ENCODE measurements at regions not wholly inside any gene's neighbourhood (a gene's known extent, or its start where the extent isn't known, plus 50 kb on each side); places are given as distances from the start of the nearest gene placed in this dataset.

GRCh38 chr5:79851391-79851863 lies 139.6 kb downstream of the MTX3 start:
- TF ChIP-seq CTCF (IDR thresholded peaks at IDR 0.05; ENCODE audit: poor library complexity, severe bottlenecking) (no peak), EZH2 (IDR thresholded peaks at IDR 0.05; ENCODE audit: borderline replicate concordance, insufficient read depth, low read length, poor library complexity, severe bottlenecking) (no peak), RAD21 (conservative IDR thresholded peaks at IDR 0.05) (no peak), REST (IDR thresholded peaks at IDR 0.05; ENCODE audit: borderline replicate concordance) (no peak), EP300 (conservative IDR thresholded peaks at IDR 0.05; ENCODE audit: poor library complexity, severe bottlenecking) (no peak), POLR2AphosphoS5 (IDR thresholded peaks at IDR 0.05) (no peak), TAF1 (IDR thresholded peaks at IDR 0.05; ENCODE audit: low read depth) (no peak), SMC3 (conservative IDR thresholded peaks at IDR 0.05; ENCODE audit: poor library complexity) (no peak)
